NCI-H526 treated with DMSO at 0.1 percent for 48 hours (cell line): ENCODE measurements at regions not wholly inside any gene's neighbourhood (a gene's known extent, or its start where the extent isn't known, plus 50 kb on each side); places are given as distances from the start of the nearest gene placed in this dataset.
"Not testable (repeated sequence)": the region's sequence is repeated elsewhere in the genome, so short reads cannot be mapped to it uniquely, and the experiment has no call there.

Source experiments
- DNase-seq: peaks from one replicate; lab custom pipeline; 2025; lab: John Stamatoyannopoulos, UW

DNA sequence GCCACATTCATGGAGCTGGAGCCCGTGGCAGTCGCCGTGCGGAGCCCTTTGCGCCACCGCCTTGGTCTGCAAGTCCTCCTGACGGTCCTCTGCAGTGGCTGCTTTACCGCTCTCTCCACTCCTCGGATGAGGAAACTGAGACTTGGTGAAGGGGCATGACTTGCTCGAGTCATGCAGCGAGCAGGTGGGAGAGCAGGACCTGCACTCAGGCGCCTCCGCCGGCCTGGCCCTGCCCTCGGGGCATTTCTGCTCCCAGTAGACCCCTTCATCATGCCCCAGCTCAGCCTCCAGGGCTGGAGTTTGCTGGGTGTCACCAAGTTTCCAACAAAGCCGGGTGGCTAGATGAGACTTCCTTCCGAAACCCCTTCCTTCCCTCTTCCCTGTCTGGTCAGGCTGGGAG is 100.0 kb upstream of the TARDBP start:
- no peak for DNase-seq

GRCh38 chr1:10914056-10914455 is 98.4 kb upstream of the TARDBP start:
- no peak for DNase-seq

DNA sequence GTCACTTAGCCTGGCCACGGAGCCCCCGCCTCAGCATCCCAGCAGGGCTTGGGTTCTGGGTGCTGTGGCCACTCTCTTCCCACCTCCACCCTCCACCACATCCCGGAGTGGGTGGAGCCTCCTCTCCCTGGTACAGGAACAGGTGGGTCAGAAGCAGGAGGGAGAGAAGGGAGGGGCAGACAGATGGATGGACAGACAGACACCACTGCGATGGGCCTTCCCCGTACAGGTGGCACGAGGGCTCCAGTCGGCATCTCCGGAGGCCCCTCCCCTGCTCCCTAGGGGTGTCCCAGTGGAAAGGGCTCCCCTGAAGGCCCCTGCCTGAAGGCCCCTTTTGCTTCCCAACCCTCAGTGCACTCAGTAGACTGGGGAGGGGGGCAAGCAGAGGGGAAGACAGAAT is 96.9 kb upstream of the TARDBP start:
- DNase-seq: no peak

- DNase-seq: no peak
Measured at GRCh38 chr1:10916311-10916710, 96.1 kb upstream of the TARDBP start.

DNA sequence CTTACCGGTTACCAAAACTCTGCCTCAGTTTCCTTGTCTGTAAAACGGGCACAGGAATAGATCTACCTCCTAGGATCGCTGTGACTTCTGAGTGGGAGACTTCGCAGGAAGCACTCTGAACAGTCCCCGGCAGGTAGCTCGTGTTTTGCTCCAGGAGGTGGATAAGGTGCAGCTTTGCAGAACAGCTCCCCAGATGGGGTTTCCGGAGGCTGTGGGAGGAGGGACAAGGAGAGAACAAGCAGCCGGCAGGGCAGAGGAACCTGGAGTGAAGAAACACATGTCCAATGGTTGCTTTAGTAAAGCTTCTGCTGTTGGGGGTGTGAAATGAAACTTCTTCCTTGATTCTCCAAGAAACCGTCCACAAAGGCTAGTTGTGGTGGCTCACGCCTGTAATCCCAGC is 95.5 kb upstream of the TARDBP start:
- no peak for DNase-seq

GRCh38 chr1:10917513-10918454 is 94.7 kb upstream of the TARDBP start:
- no peak for DNase-seq

GRCh38 chr1:10918531-10918930 is 93.9 kb upstream of the TARDBP start:
- no peak for DNase-seq

GRCh38 chr1:10920063-10920626 is 92.3 kb upstream of the TARDBP start:
- no peak for DNase-seq

DNA sequence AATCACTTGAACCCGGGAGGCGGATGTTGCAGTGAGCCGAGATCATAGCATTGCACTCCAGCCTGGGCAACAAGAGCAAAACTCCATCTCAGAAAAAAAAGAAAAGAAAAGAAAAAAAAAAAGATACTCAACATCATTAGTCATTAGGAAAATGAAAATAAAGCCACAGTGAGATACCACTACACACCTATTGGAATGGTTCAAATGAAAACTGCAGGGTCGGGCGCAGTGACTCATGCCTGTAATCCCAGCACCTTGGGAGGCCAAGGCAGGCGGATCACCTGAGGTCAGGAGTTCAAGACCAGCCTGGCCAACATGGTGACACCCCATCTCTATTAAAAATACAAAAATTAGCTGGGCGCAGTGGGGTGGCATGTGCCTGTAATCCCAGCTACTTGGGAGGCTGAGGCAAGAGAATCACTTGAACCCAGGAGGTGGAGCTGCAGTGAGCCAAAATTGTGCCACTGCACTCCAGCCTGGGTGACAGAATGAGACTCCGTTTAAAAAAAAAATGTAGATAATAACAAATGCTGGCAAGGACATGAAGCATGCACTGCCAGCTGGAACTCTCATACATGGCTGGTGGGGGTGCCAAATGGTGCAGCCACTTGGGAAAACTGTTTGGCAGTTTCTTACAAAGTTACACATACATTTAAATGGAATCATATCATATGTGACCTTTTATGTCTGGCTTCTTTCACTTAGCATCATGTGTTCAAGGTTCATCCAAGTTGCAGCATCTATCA is 90.0 kb upstream of the TARDBP start:
- DNase-seq: not testable (repeated sequence)

DNA sequence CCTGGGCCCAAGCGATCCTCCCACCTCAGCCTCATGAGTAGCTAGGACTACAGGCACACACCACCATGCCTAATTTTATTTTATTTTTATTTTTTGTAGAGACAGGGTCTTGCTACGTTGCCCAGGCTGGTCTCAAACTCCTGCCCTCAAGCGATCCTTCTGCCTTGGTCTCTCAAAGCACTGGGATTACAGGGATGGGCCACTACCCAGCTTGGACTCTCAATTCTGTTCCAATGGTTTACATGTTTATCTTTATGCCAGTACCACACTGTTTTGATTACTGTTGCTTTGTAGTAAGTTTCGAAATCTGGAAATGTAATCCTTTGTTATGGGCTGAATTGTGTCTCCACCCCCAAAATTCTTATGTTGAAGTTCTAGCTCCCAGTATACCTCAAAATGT is 88.4 kb upstream of the TARDBP start:
- DNase-seq: no peak

DNA sequence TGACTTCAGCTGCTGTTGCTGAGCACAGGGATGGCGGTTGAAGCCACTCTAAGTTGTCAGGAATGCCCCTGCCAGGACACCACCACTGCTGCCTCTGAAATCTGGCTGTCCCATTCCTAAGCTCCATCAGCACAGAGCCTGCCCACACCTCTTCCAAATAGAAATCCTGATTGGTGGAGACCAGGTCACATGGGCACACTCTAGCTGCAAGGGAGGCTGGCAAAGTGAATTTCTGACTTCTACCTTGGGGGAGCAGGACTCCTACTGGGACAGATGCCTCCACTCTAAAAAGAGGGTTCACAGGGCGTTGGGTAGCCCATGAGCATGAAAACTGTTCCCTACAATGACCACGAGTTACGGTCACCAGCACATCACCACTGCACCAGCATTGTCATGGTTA is 83.8 kb upstream of the TARDBP start:
- no peak for DNase-seq

DNA sequence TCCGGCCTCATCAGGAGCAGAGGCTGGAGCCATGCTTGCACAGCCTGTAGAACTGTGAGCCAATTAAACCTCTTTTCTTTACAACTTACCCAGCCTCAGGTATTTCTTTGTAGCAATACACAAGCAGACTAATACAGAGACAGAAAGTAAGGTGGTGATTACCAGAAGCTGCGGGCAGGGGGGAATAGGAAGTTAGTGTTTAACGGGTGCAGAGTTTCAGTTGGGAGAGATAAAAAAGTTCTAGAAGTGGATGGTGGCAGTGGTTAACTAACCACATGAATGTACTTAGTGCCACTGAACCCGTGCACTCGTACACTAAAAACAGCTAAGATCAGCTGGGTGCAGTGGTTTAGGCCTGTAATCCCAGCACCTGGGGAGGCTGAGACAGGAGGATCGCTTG is 80.4 kb upstream of the TARDBP start:
- DNase-seq: no peak

DNA sequence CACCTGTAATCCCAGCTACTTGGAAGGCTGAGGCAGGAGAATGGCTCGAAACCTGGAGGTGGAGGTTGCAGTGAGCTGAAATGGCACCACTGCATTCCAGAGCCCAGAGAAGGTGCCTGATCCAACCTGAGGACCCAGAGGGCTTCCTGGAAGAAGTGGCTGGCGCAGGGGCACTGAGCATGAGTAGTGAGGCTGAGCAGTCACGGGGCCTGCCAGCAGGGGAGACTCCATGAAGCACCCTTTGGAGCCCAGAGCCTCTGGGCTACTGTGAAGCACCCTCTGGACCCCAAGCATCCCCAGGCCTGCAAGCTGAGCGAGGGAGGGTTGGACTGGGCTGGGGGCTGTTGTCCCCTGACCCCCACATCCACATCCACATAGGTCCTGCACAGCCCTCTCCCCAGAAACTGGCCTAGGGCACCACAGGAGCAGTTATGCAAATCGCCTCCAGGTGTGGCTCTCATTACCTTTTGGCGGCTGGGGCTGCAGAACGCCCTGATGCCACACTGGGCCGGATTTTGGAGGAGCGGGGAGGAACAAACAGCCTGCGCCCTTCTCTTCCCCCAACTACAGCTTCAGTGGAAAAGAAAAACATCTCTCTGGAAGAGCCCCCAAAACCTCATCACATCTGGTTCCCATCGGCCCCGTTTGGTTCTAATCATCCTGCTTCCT is 78.2 kb upstream of the TARDBP start:
- peak; percentile 57 for DNase-seq

DNA sequence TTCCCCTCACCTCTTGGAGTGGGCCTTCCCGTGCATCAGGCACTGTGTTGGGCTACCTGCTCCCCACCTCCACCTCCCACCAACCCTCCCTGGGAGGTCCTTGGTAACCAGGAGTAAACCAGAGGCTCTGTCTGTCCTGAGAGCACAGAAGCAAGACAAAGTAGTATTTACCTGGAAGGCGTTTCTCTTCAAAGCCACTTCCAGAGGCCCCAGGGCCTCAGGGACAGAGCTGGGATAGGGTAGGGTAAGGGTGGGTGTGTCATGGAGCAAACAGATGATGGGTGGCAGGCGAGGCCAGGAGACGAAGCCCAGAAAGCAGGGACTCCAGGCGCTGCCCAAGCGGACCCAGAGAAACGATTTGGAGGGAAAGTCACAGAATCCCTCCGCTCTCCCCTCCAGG is 77.2 kb upstream of the TARDBP start:
- DNase-seq: peak; percentile 50

- DNase-seq: no peak
Measured at GRCh38 chr1:10935724-10936123, 76.7 kb upstream of the TARDBP start.

DNA sequence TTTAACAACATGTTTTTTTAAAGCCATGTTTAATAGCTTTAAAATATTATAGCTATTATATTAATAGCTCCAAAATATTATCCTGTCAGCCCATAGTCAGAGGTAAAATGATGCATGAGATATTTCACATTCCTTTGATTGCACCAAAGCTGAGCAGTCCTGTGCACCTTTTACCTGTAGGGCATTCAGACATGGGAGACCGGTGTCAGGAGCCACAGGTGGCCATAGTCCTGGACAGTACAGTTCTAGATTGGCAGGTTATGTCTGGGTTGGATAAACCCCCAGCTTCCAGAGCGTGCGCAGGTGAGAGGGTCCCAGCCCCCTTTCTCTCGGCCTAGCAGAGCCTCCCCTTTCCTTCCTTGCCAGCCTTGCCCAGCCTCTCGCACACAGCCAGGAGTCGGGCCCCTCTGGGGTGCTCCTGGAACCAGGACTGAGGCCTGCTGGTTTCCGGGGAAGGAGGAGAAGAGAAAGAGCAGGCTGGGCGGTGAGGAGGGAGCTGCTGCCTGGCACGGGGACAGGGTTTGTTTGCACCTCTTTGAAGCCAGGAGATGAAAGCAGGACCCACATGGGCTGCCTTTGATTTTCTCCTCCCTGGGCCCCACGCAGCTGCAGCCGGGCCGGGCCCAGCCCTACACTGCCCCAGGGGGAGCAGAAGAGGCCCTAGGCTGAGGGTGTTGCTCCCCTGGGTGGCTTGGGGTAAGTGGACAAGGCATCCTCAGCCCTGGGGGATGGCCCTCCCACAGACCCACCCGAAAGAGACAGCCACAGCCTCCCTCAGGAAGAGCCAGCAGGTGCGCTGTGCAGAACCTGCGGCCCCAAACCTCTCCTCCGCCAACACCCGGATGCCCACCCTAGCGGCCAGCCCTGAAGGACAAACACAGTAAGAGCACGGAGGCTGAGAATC is 75.2 kb upstream of the TARDBP start:
- DNase-seq: no peak

GRCh38 chr1:10938741-10939417 is 73.6 kb upstream of the TARDBP start:
- DNase-seq: no peak

DNA sequence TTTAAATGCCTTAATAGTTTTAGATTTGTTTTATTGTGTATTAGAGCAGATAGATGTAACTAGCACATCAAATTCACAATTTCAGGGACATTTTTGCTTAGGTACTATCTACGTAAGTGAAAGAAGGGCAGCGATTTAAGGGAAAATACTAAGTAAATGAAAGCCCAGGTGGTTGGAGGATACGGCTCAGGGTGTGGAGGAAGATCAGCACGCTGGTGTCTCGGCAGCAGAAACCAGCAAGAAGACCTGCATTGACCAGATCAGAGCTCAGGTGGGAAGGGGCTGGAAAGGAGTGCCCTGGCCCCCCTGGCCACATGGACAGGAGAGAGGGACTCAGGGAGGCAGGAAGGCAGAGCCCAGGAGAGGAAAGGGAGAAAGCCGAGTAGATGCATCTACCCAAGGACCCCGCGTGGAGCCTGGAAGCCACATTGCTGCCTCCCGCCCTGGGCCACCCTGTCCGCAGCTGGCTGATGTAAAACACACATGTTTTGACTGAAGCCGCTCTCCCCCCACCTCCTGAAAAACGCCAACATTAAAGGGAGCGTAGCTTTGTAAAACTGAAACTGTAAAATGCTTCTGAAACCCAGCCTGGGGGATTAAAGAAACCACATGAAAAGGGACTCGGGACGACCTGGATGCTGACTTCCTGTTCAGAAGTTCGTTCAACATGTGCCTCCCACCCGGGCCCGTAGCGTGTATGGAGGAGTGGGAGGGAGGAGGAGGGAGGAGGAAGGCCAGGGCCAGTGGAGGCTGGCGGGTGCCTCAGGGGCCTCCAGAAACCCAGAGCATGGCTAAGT is 72.6 kb upstream of the TARDBP start:
- DNase-seq: no peak

GRCh38 chr1:10940451-10940804 is 72.0 kb upstream of the TARDBP start:
- no peak for DNase-seq

- DNase-seq: no peak
Measured at GRCh38 chr1:10940838-10941237, 71.6 kb upstream of the TARDBP start.
